Spleen (tissue), 7 donors: ENCODE measurements at regions not wholly inside any gene's neighbourhood (a gene's known extent, or its start where the extent isn't known, plus 50 kb on each side); places are given as distances from the start of the nearest gene placed in this dataset.

ENCODE experiments used
- POLR2A ChIP-seq, 3 donors: fragments of 450-650 bp; IDR thresholded peaks; one replicate each; pipeline ENCODE4 v1.5.1; 2017; ENCODE audit warnings: antibody characterized with exemption in 3 of 3, mild to moderate bottlenecking in 1 of 3
- POLR2AphosphoS5 ChIP-seq, 3 donors: sonication (generic); formaldehyde crosslinking; IDR thresholded peaks; one replicate each; pipeline ENCODE4 v1.5.1; 2017; ENCODE audit warnings: antibody characterized with exemption in 3 of 3
- TF ChIP-seq, protein P1 (sequence below), 11 experiments: fragments of 200-600 bp in 7 of 11; fragments of 450-650 bp in 4 of 11; sonication (generic) in 4 of 11; IDR thresholded peaks in 8 of 11; conservative IDR thresholded peaks in 3 of 11; 1 replicate in 7 of 11; 2 replicates in 4 of 11; pipeline versions ENCODE4 v1.4.0 to v1.8.0; 2016 to 2021; ENCODE audit warnings: antibody characterized with exemption in 11 of 11, inconsistent platforms in 4 of 11, mild to moderate bottlenecking in 1 of 11
- donor health status: DM: no; HTN: no; CAD: no; lungs with moderate emphysema.
- donor health status: DM: no; HTN: no; CAD: no.
- donor health status: DM: no; HTN: no; CAD: no.

DNA sequence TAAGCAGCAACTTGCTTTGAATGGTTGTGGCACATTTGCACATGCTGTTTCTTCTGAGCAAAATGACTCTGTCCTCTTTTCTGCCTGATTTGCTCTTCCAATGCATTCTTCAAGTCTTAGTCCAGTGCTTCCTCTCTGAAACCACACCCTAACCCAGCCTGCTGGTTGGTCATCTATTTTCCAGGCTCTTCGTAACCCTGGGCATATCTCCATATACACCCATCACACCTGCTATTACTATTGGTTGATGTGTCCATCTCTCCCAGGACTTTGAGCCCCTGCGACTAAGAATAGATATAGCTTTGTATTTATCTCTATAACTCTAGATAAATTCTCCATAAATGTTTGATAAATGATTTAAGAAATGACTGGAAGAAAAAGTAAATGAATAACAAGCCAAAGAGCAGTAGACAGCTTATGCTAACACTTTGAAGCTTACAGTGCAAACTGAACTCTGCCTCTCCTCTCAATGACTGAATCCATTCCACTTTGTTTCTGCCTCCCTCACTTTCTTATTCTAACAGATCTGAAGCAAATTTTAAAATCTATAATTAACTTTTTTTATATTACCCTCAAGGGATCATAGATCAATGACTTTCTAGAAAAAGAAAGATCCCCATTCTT lies 59.7 kb upstream of the NT5E start:
- TF ChIP-seq, protein P1, sequence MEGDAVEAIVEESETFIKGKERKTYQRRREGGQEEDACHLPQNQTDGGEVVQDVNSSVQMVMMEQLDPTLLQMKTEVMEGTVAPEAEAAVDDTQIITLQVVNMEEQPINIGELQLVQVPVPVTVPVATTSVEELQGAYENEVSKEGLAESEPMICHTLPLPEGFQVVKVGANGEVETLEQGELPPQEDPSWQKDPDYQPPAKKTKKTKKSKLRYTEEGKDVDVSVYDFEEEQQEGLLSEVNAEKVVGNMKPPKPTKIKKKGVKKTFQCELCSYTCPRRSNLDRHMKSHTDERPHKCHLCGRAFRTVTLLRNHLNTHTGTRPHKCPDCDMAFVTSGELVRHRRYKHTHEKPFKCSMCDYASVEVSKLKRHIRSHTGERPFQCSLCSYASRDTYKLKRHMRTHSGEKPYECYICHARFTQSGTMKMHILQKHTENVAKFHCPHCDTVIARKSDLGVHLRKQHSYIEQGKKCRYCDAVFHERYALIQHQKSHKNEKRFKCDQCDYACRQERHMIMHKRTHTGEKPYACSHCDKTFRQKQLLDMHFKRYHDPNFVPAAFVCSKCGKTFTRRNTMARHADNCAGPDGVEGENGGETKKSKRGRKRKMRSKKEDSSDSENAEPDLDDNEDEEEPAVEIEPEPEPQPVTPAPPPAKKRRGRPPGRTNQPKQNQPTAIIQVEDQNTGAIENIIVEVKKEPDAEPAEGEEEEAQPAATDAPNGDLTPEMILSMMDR (IDR thresholded peaks at IDR 0.05 in 8 of 11, conservative IDR thresholded peaks at IDR 0.05 in 3 of 11), result no peak
- TF ChIP-seq POLR2A (IDR thresholded peaks at IDR 0.05) (no peak), POLR2AphosphoS5 (IDR thresholded peaks at IDR 0.05) (no peak)
